ENCODE measurements at regions not wholly inside any gene's neighbourhood (a gene's known extent, or its start where the extent isn't known, plus 50 kb on each side); places are given as distances from the start of the nearest gene placed in this dataset.

- Histone ChIP-seq H3K27ac (no peak overlapping the region), H3K4me3 (no peak overlapping the region), H3K27me3 (no peaks in the 10 kb centered on the region), H3K9me3 (no peaks in the 10 kb centered on the region), H3K4me1 (no peaks in the 10 kb centered on the region), H3K36me3 (no peaks in the 10 kb centered on the region)
- TF ChIP-seq POLR2A (IDR thresholded peaks at IDR 0.05) (no peak), POLR2AphosphoS5 (IDR thresholded peaks at IDR 0.05) (no peak), EP300 (IDR thresholded peaks at IDR 0.05; ENCODE audit: low read depth) (no peak)
- TF ChIP-seq, protein P1, sequence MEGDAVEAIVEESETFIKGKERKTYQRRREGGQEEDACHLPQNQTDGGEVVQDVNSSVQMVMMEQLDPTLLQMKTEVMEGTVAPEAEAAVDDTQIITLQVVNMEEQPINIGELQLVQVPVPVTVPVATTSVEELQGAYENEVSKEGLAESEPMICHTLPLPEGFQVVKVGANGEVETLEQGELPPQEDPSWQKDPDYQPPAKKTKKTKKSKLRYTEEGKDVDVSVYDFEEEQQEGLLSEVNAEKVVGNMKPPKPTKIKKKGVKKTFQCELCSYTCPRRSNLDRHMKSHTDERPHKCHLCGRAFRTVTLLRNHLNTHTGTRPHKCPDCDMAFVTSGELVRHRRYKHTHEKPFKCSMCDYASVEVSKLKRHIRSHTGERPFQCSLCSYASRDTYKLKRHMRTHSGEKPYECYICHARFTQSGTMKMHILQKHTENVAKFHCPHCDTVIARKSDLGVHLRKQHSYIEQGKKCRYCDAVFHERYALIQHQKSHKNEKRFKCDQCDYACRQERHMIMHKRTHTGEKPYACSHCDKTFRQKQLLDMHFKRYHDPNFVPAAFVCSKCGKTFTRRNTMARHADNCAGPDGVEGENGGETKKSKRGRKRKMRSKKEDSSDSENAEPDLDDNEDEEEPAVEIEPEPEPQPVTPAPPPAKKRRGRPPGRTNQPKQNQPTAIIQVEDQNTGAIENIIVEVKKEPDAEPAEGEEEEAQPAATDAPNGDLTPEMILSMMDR (IDR thresholded peaks at IDR 0.05): no peak
- in situ Hi-C loops (cut with MboI; ENCODE audit: low pct_ligation_motif_present in 1 of 4, low pct_unique_long_range_greater_than_20kb in 1 of 4, low sequenced_read_pairs in 3 of 4) (no loop called here), intact Hi-C loops (cut with DNase I; ENCODE audit: low total_unique reads) (no loop called here)
- DNase-seq: no peak
- WGBS, 2 donors (ENCODE audit: low coverage in 1 of 2): 80 to 88% methylated on average over 5 of the region's 5 CpGs
Observed at GRCh38 chr2:139968588-139968987, 1188.4 kb upstream of the NXPH2 start.

- Histone ChIP-seq H3K27me3 (no peaks in the 10 kb centered on the region), H3K9me3 (no peaks in the 10 kb centered on the region), H3K4me1 (no peaks in the 10 kb centered on the region), H3K36me3 (no peaks in the 10 kb centered on the region), H3K27ac (no peak overlapping the region), H3K4me3 (no peak overlapping the region)
- no peak for DNase-seq
- intact Hi-C loops (cut with DNase I; ENCODE audit: low total_unique reads): no loop called here
- TF ChIP-seq POLR2A (IDR thresholded peaks at IDR 0.05) (no peak), POLR2AphosphoS5 (IDR thresholded peaks at IDR 0.05) (no peak), EP300 (IDR thresholded peaks at IDR 0.05; ENCODE audit: low read depth) (no peak)
- TF ChIP-seq, protein P1 (IDR thresholded peaks at IDR 0.05): no peak
- in situ Hi-C loops (cut with MboI; ENCODE audit: low pct_ligation_motif_present in 1 of 4, low pct_unique_long_range_greater_than_20kb in 1 of 4, low sequenced_read_pairs in 3 of 4): no loop called here
- 56 to 71% methylated on average over 1 of the region's 1 CpG for WGBS, 2 donors (ENCODE audit: low coverage in 1 of 2)
Observed at GRCh38 chr2:139967665-139968064, 1187.5 kb upstream of the NXPH2 start.

- Histone ChIP-seq H3K27ac (no peak overlapping the region), H3K4me1 (no peaks in the 10 kb centered on the region), H3K27me3 (no peaks in the 10 kb centered on the region), H3K36me3 (no peaks in the 10 kb centered on the region), H3K9me3 (no peaks in the 10 kb centered on the region), H3K4me3 (no peak overlapping the region)
- DNase-seq: no peak
- intact Hi-C loops (cut with DNase I; ENCODE audit: low total_unique reads) (no loop called here), in situ Hi-C loops (cut with MboI; ENCODE audit: low pct_ligation_motif_present in 1 of 4, low pct_unique_long_range_greater_than_20kb in 1 of 4, low sequenced_read_pairs in 3 of 4) (no loop called here)
- no peak for TF ChIP-seq POLR2AphosphoS5 (IDR thresholded peaks at IDR 0.05)
- TF ChIP-seq, protein P1 (IDR thresholded peaks at IDR 0.05): no peak
- 70 to 86% methylated on average over 2 to 3 of the region's 3 CpGs for WGBS, 2 donors (ENCODE audit: low coverage in 1 of 2)
Observed at GRCh38 chr2:139964721-139965440, 1184.7 kb upstream of the NXPH2 start.

- Histone ChIP-seq H3K27ac (no peak overlapping the region), H3K36me3 (no peaks in the 10 kb centered on the region), H3K9me3 (no peaks in the 10 kb centered on the region), H3K4me1 (no peaks in the 10 kb centered on the region), H3K27me3 (no peaks in the 10 kb centered on the region), H3K4me3 (no peak overlapping the region)
- in situ Hi-C loops (cut with MboI; ENCODE audit: low pct_ligation_motif_present in 1 of 4, low pct_unique_long_range_greater_than_20kb in 1 of 4, low sequenced_read_pairs in 3 of 4): no loop called here
- 73 to 78% methylated on average over 10 of the region's 10 CpGs for WGBS, 2 donors (ENCODE audit: low coverage in 1 of 2)
- TF ChIP-seq EP300 (IDR thresholded peaks at IDR 0.05; ENCODE audit: low read depth) (no peak), POLR2A (IDR thresholded peaks at IDR 0.05) (no peak), POLR2AphosphoS5 (IDR thresholded peaks at IDR 0.05) (no peak)
- TF ChIP-seq, protein P1 (IDR thresholded peaks at IDR 0.05): no peak
- intact Hi-C loops (cut with DNase I; ENCODE audit: low total_unique reads): no loop called here
- no peak for DNase-seq
Observed at GRCh38 chr2:139963863-139964355, 1183.7 kb upstream of the NXPH2 start.
